BLaER1 treated with 17β-estradiol and CSF1 and Interleukin-3, amounts not matched to agents 10 nM and 100 nM (cell line): ENCODE measurements at regions not wholly inside any gene's neighbourhood (a gene's known extent, or its start where the extent isn't known, plus 50 kb on each side); places are given as distances from the start of the nearest gene placed in this dataset.

Source experiments
- H3K27ac ChIP-seq, 11 experiments: shearing (Covaris generic); formaldehyde crosslinking; 2 replicates each; pipeline ENCODE4 v1.8.1; 2022
- H3K27me3 ChIP-seq, 11 experiments: shearing (Covaris generic); formaldehyde crosslinking; 2 replicates each; pipeline ENCODE4 v1.8.1; 2022
- H3K36me3 ChIP-seq, 11 experiments: shearing (Covaris generic); formaldehyde crosslinking; 2 replicates each; pipeline ENCODE4 v1.8.1; 2022
- H3K4me1 ChIP-seq, 10 experiments: shearing (Covaris generic); formaldehyde crosslinking; 2 replicates each; pipeline ENCODE4 v1.8.1; 2022
- H3K4me2 ChIP-seq, 11 experiments: shearing (Covaris generic); formaldehyde crosslinking; 2 replicates each; pipeline ENCODE4 v1.8.1; 2022
- H3K4me3 ChIP-seq, 10 experiments: shearing (Covaris generic); formaldehyde crosslinking; 2 replicates each; pipeline ENCODE4 v1.8.1; 2022
- H3K9ac ChIP-seq, 11 experiments: shearing (Covaris generic); formaldehyde crosslinking; 2 replicates each; pipeline ENCODE4 v1.8.1; 2022
- H3K9me3 ChIP-seq, 11 experiments: shearing (Covaris generic); formaldehyde crosslinking; replicated peaks in 1 of 11; 2 replicates each; pipeline ENCODE4 v1.8.1; 2022
- H4K20me1 ChIP-seq, 11 experiments: shearing (Covaris generic); formaldehyde crosslinking; 2 replicates each; pipeline ENCODE4 v1.8.1; 2022
- Cebpa-rat ChIP-seq, 11 experiments: shearing (Covaris generic); IDR thresholded peaks; 2 replicates each; pipeline ENCODE4 v1.8.1; 2022

GRCh38 chr9:11928871-11929321, 764.3 kb upstream of the TYRP1 start:
- Histone ChIP-seq H4K20me1 (no peaks in the 10 kb centered on the region), H3K4me2 (no peak overlapping the region), H3K36me3 (no peaks in the 10 kb centered on the region), H3K4me3 (no peak overlapping the region), H3K4me1 (no peaks in the 10 kb centered on the region), H3K9me3 (peaks cover 7 to 16% (median 12%) of the 10 kb centered on the region in 11 experiments; a peak in 20 of 22 replicates), H3K27ac (no peak overlapping the region), H3K9ac (no peak overlapping the region), H3K27me3 (no peaks in the 10 kb centered on the region)
- TF ChIP-seq Cebpa-rat (IDR thresholded peaks at IDR 0.05): no peak

- Histone ChIP-seq H3K27me3 (no peaks in the 10 kb centered on the region), H3K4me3 (no peak overlapping the region), H3K9ac (no peak overlapping the region), H3K4me1 (no peaks in the 10 kb centered on the region), H3K36me3 (no peaks in the 10 kb centered on the region), H4K20me1 (no peaks in the 10 kb centered on the region), H3K27ac (no peak overlapping the region), H3K4me2 (no peak overlapping the region), H3K9me3 (peaks cover 7 to 16% (median 12%) of the 10 kb centered on the region in 11 experiments; a peak in 20 of 22 replicates)
- no peak for TF ChIP-seq Cebpa-rat (IDR thresholded peaks at IDR 0.05)
Observed at GRCh38 chr9:11931109-11931508, 762.1 kb upstream of the TYRP1 start.

GRCh38 chr9:11931751-11932150, 761.4 kb upstream of the TYRP1 start:
- no peaks in the 10 kb centered on the region for H3K27me3 ChIP-seq
- no peaks in the 10 kb centered on the region for H3K4me1 ChIP-seq
- H3K9ac ChIP-seq: no peak overlapping the region
- no peaks in the 10 kb centered on the region for H3K36me3 ChIP-seq
- TF ChIP-seq Cebpa-rat (IDR thresholded peaks at IDR 0.05): no peak
- H3K4me3 ChIP-seq: no peak overlapping the region
- peaks cover 7 to 16% (median 12%) of the 10 kb centered on the region in 11 experiments; a peak in 20 of 22 replicates for H3K9me3 ChIP-seq
- no peaks in the 10 kb centered on the region for H4K20me1 ChIP-seq
- H3K4me2 ChIP-seq: no peak overlapping the region
- no peak overlapping the region for H3K27ac ChIP-seq

- Histone ChIP-seq H4K20me1 (no peaks in the 10 kb centered on the region), H3K4me2 (no peak overlapping the region), H3K27ac (no peak overlapping the region), H3K4me1 (no peaks in the 10 kb centered on the region), H3K4me3 (no peak overlapping the region), H3K36me3 (no peaks in the 10 kb centered on the region), H3K9me3 (peaks cover under 1 to 3% (median 3%) of the 10 kb centered on the region in 11 experiments; a peak in 18 of 22 replicates), H3K9ac (no peak overlapping the region), H3K27me3 (no peaks in the 10 kb centered on the region)
- TF ChIP-seq Cebpa-rat (IDR thresholded peaks at IDR 0.05): no peak
Observed at GRCh38 chr9:11933926-11934325, 759.3 kb upstream of the TYRP1 start.

GRCh38 chr9:11946531-11946930, 746.7 kb upstream of the TYRP1 start:
- Histone ChIP-seq H3K9ac (no peak overlapping the region), H4K20me1 (no peaks in the 10 kb centered on the region), H3K9me3 (no peaks in the 10 kb centered on the region; a peak in 1 of 22 replicates), H3K4me2 (no peak overlapping the region), H3K27ac (no peak overlapping the region), H3K4me1 (no peaks in the 10 kb centered on the region), H3K4me3 (no peak overlapping the region), H3K27me3 (no peaks in the 10 kb centered on the region), H3K36me3 (no peaks in the 10 kb centered on the region)
- no peak for TF ChIP-seq Cebpa-rat (IDR thresholded peaks at IDR 0.05)

GRCh38 chr9:11962327-11962726, 730.9 kb upstream of the TYRP1 start:
- TF ChIP-seq Cebpa-rat (IDR thresholded peaks at IDR 0.05): no peak
- H3K4me3 ChIP-seq: no peak overlapping the region
- no peaks in the 10 kb centered on the region for H3K27me3 ChIP-seq
- H3K4me2 ChIP-seq: no peak overlapping the region
- no peak overlapping the region for H3K9ac ChIP-seq
- 0 out of 22 replicates have a peak, but pooled peaks cover 0 to 5% (median 0%) of the 10 kb centered on the region in 11 experiments for H3K9me3 ChIP-seq
- H4K20me1 ChIP-seq: no peaks in the 10 kb centered on the region
- no peaks in the 10 kb centered on the region for H3K4me1 ChIP-seq
- H3K27ac ChIP-seq: no peak overlapping the region
- H3K36me3 ChIP-seq: no peaks in the 10 kb centered on the region

GRCh38 chr9:11966786-11967185, 726.4 kb upstream of the TYRP1 start:
- H3K4me1 ChIP-seq: no peaks in the 10 kb centered on the region

GRCh38 chr9:11968631-11969030, 724.6 kb upstream of the TYRP1 start:
- H4K20me1 ChIP-seq: no peaks in the 10 kb centered on the region
- no peak overlapping the region for H3K9ac ChIP-seq
- H3K4me3 ChIP-seq: no peak overlapping the region
- no peaks in the 10 kb centered on the region for H3K9me3 ChIP-seq
- no peaks in the 10 kb centered on the region for H3K36me3 ChIP-seq
- no peak for TF ChIP-seq Cebpa-rat (IDR thresholded peaks at IDR 0.05)
- H3K27ac ChIP-seq: no peak overlapping the region
- H3K4me2 ChIP-seq: no peak overlapping the region
- H3K4me1 ChIP-seq: no peaks in the 10 kb centered on the region
- H3K27me3 ChIP-seq: no peaks in the 10 kb centered on the region

More at GRCh38 chr9:11966786-11967185, 726.4 kb upstream of the TYRP1 start:
- Histone ChIP-seq H3K27me3 (no peaks in the 10 kb centered on the region), H3K9me3 (no peaks in the 10 kb centered on the region), H3K36me3 (no peaks in the 10 kb centered on the region), H3K4me3 (no peak overlapping the region), H3K9ac (no peak overlapping the region), H3K4me2 (no peak overlapping the region), H4K20me1 (no peaks in the 10 kb centered on the region), H3K27ac (no peak overlapping the region)
- TF ChIP-seq Cebpa-rat (IDR thresholded peaks at IDR 0.05): no peak

GRCh38 chr9:11973011-11973410, 720.2 kb upstream of the TYRP1 start:
- Histone ChIP-seq H3K4me3 (no peak overlapping the region), H3K9me3 (no peaks in the 10 kb centered on the region), H3K4me2 (no peak overlapping the region), H3K9ac (no peak overlapping the region), H3K4me1 (no peaks in the 10 kb centered on the region), H3K27ac (no peak overlapping the region), H3K36me3 (no peaks in the 10 kb centered on the region), H3K27me3 (no peaks in the 10 kb centered on the region), H4K20me1 (no peaks in the 10 kb centered on the region)
- TF ChIP-seq Cebpa-rat (IDR thresholded peaks at IDR 0.05): no peak

- TF ChIP-seq Cebpa-rat (IDR thresholded peaks at IDR 0.05): no peak
- no peak overlapping the region for H3K27ac ChIP-seq
- H3K36me3 ChIP-seq: no peaks in the 10 kb centered on the region
- no peak overlapping the region for H3K4me2 ChIP-seq
- no peak overlapping the region for H3K4me3 ChIP-seq
- no peaks in the 10 kb centered on the region for H4K20me1 ChIP-seq
- H3K27me3 ChIP-seq: no peaks in the 10 kb centered on the region
- H3K9me3 ChIP-seq: no peaks in the 10 kb centered on the region
- H3K4me1 ChIP-seq: no peaks in the 10 kb centered on the region
- H3K9ac ChIP-seq: no peak overlapping the region
Observed at GRCh38 chr9:11973511-11973910, 719.7 kb upstream of the TYRP1 start.
